ENCODE measurements at regions not wholly inside any gene's neighbourhood (a gene's known extent, or its start where the extent isn't known, plus 50 kb on each side); places are given as distances from the start of the nearest gene placed in this dataset.

GRCh38 chr21:27818847-27819246 is 852.0 kb upstream of the ADAMTS5 start:
- no peak for DNase-seq (ENCODE audit: low read depth)

- DNase-seq (ENCODE audit: low read depth): no peak
These were observed 851.2 kb upstream of the ADAMTS5 start for GRCh38 chr21:27817902-27818623.

GRCh38 chr21:27817074-27817473 is 850.2 kb upstream of the ADAMTS5 start:
- DNase-seq (ENCODE audit: low read depth): no peak

- DNase-seq (ENCODE audit: low read depth): no peak
These were observed 849.4 kb upstream of the ADAMTS5 start for GRCh38 chr21:27816301-27816700.

GRCh38 chr21:27814226-27814625 is 847.3 kb upstream of the ADAMTS5 start:
- no peak for DNase-seq (ENCODE audit: low read depth)

- no peak for DNase-seq (ENCODE audit: low read depth)
These were observed 846.9 kb upstream of the ADAMTS5 start for GRCh38 chr21:27813750-27814149.

GRCh38 chr21:27813344-27813743 is 846.5 kb upstream of the ADAMTS5 start:
- no peak for DNase-seq (ENCODE audit: low read depth)

GRCh38 chr21:27812279-27812678 is 845.4 kb upstream of the ADAMTS5 start:
- DNase-seq (ENCODE audit: low read depth): no peak

GRCh38 chr21:27808923-27809322 is 842.0 kb upstream of the ADAMTS5 start:
- DNase-seq (ENCODE audit: low read depth): no peak

GRCh38 chr21:27807596-27807995 is 840.7 kb upstream of the ADAMTS5 start:
- no peak for DNase-seq (ENCODE audit: low read depth)

- DNase-seq (ENCODE audit: low read depth): no peak
These were observed 839.4 kb upstream of the ADAMTS5 start for GRCh38 chr21:27806281-27806680.

GRCh38 chr21:27805696-27806095 is 838.8 kb upstream of the ADAMTS5 start:
- DNase-seq (ENCODE audit: low read depth): no peak

GRCh38 chr21:27804515-27804914 is 837.6 kb upstream of the ADAMTS5 start:
- no peak for DNase-seq (ENCODE audit: low read depth)

GRCh38 chr21:27803571-27803970 is 836.7 kb upstream of the ADAMTS5 start:
- DNase-seq (ENCODE audit: low read depth): no peak

GRCh38 chr21:27802816-27803475 is 836.1 kb upstream of the ADAMTS5 start:
- DNase-seq (ENCODE audit: low read depth): no peak

- no peak for DNase-seq (ENCODE audit: low read depth)
These were observed 833.0 kb upstream of the ADAMTS5 start for GRCh38 chr21:27799861-27800260.

GRCh38 chr21:27796106-27796505 is 829.2 kb upstream of the ADAMTS5 start:
- no peak for DNase-seq (ENCODE audit: low read depth)

GRCh38 chr21:27795418-27795817 is 828.5 kb upstream of the ADAMTS5 start:
- no peak for DNase-seq (ENCODE audit: low read depth)

GRCh38 chr21:27793901-27794300 is 827.0 kb upstream of the ADAMTS5 start:
- no peak for DNase-seq (ENCODE audit: low read depth)

GRCh38 chr21:27787046-27787445 is 820.2 kb upstream of the ADAMTS5 start:
- no peak for DNase-seq (ENCODE audit: low read depth)

- DNase-seq (ENCODE audit: low read depth): no peak
These were observed 812.7 kb upstream of the ADAMTS5 start for GRCh38 chr21:27779606-27780005.

GRCh38 chr21:27776925-27777553 is 810.2 kb upstream of the ADAMTS5 start:
- DNase-seq (ENCODE audit: low read depth): no peak

GRCh38 chr21:27772816-27773215 is 805.9 kb upstream of the ADAMTS5 start:
- no peak for DNase-seq (ENCODE audit: low read depth)
